ENCODE measurements at regions not wholly inside any gene's neighbourhood (a gene's known extent, or its start where the extent isn't known, plus 50 kb on each side); places are given as distances from the start of the nearest gene placed in this dataset.
"Not testable (repeated sequence)": the region's sequence is repeated elsewhere in the genome, so short reads cannot be mapped to it uniquely, and the experiment has no call there.

GRCh38 chr4:56134834-56135233, 186.1 kb downstream of the CEP135 start:
- FAIRE-seq: not testable (repeated sequence)

DNA sequence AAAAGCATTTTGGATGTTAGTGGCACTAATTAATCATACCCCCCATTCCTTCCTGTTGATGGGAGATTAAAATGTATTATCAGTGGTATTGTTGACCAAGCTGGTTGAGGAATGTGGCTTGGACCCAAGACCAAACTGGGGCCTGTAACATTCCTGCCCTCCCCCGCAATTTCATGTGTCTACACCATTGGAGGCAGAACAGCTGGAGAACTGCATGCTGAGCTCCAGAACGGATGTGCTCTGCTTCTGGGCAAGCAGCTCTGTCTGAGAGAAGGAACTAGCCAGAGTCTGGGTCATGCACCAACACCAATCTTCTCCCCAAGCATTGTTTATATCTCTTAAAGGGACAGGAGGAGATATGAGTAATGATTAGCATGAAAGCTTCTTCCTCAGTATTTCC, 185.5 kb downstream of the CEP135 start:
- FAIRE-seq: no peak

- no peak for FAIRE-seq
These were observed 184.1 kb downstream of the CEP135 start for GRCh38 chr4:56132835-56133234.

- FAIRE-seq: not testable (repeated sequence)
These were observed 183.4 kb downstream of the CEP135 start for GRCh38 chr4:56132188-56132587.

GRCh38 chr4:56130606-56131155, 181.9 kb downstream of the CEP135 start:
- peak; percentile 38 for FAIRE-seq

DNA sequence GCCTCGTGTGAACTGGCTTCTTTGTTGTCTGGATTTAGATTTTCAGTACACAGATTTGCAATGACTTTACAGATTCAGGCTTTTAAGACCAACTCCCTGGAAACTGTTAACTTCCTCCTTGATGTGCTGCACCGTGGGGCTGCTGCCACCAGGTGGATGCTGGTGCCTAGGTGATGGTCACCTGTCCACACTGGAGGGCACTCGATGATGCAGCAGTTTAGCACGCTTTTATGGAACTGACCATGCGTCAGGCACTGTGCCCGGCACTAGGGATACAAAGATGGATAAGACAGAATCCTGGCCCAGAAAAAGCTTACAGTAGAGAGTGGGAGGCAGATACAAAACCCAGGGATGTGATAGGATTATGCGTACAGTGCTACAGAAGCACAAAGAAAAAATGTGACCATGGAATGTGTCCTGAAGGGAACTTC, 180.7 kb downstream of the CEP135 start:
- no peak for FAIRE-seq

- no peak for FAIRE-seq
These were observed 179.5 kb downstream of the CEP135 start for GRCh38 chr4:56128213-56128612.

DNA sequence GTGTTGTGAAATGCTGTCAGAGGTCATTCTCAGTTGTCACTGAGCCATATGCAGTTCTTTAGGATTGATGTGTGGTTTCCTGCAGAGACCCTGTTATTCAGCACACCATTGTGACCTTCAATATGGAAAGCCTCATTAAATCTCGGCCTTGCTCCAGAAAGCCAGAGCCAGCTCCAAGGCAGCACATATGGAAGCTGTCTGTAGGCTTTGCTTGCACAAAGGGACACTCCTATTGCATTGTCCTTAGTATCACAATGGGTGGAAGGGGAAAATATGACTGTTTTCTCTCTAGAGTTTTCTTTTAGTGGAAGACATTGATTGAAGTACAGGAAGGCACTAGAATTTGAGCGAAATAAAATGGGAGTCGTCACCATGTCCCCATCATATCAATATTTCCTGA, 179.0 kb downstream of the CEP135 start:
- FAIRE-seq: no peak

DNA sequence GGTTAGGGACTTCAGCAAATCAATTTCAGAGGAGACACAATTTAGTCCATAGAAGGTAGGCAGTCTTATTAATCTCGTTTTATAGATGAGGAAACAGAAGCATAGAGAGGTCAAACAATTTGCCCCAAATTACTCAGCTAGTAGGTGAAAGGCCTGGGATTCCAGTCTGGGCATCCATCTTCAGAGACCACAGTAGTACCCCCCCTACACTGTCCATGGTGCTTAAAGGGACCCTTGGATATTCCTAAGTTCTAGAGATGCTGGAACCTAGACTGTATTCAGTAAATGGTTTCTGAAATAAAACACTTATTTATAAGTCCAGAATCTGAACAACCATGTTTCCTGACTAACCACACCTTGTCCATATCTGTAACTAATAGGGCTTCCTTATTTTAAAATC, 174.8 kb downstream of the CEP135 start:
- no peak for FAIRE-seq

GRCh38 chr4:56123051-56123450, 174.3 kb downstream of the CEP135 start:
- no peak for FAIRE-seq

GRCh38 chr4:56118845-56119244, 170.1 kb downstream of the CEP135 start:
- FAIRE-seq: no peak

DNA sequence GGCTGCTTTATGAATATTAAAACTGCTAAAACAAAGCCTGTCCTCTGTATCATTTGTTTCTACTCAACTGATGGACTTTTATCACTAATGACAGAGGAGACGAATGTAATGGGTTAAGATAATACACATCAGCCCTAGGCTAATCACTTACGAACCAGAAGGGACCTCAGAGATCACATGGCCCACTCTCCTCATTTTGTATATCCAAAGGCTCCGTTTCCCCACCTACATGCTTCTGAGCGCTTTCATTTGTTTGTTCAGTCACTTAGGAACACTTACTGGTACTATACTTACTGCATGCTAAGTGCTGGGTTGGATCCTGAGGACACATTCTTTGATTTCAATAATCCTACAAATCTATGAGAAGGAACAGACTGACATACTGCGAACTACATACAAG, 169.3 kb downstream of the CEP135 start:
- no peak for FAIRE-seq

DNA sequence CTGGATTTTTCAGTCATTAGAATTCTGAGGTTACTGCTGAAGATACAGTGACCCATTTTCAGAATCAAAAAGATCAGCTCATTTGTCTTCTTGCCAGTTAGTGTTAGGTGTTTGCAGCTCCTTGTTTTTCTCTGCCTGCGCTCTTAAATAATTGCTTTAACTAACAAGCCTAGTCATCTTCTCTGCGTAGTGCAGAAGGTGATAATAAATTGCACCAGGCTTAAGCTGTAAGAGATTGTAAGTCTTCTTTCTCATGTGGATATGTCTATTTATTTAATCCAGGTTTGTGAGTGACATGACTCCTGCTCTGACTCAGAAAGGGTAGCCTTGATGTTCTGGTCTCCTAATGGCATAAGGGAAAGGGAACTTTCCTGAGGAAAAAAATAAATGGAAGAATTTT, 167.2 kb downstream of the CEP135 start:
- FAIRE-seq: no peak

- no peak for FAIRE-seq
These were observed 163.6 kb downstream of the CEP135 start for GRCh38 chr4:56112377-56112776.

GRCh38 chr4:56106180-56107147, 157.7 kb downstream of the CEP135 start:
- peak; percentile 38 for FAIRE-seq

DNA sequence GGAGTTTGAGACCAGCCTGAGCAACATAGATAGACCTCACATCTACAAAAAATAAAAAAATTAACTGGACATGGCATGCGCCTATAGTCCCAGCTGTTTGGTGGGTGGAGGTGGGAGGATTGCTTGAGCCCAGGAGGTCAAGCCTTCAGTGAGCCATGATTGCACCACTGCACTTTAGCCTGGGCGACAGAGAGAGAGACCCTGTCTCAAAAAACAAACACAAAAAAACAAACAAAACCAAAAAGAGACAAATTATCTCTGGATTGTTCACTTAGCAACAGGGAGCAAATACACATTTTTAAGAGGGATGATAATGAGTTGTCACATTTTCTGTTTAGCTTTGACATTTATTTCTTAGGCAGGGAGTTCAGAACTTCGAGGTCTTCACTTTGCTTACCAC, 155.4 kb downstream of the CEP135 start:
- no peak for FAIRE-seq

DNA sequence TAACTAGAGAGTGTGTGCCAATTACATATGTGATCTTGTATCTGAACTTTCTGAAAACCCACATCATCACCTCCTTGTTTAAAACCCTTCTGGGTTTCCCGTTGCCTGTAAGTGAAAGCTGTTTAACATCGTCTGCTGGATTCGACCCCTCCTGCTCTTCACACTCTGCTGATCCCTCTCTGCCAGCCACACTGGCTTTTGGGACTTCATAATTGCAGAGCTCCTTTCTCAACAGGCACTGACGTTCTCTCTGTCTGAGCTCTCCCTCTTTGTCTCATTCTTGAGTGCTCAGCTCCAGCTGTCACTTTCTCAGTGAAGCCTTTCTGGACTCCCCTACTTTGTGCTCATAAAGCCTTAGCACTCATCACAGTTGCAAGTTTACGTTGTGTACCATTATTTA, 153.9 kb downstream of the CEP135 start:
- FAIRE-seq: no peak

DNA sequence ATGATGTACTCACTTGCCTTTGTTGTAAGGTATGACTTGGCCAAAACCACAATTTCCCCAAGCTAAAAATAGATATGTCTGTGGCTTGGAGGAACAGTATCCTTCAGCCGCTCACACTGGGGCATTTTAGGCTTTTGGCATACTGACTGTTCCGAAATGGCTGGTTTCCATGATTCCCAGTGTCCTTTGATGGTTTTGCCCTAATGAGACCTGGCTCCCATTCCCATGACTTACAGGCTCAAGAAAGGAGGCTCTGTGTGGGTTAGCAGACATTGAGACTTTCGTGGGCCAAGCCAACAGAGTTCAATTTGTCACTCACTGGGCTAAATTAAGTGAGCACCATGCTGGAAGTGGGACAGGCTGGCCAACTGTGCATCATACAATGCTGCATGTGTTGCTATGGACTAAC, 150.6 kb downstream of the CEP135 start:
- no peak for FAIRE-seq

DNA sequence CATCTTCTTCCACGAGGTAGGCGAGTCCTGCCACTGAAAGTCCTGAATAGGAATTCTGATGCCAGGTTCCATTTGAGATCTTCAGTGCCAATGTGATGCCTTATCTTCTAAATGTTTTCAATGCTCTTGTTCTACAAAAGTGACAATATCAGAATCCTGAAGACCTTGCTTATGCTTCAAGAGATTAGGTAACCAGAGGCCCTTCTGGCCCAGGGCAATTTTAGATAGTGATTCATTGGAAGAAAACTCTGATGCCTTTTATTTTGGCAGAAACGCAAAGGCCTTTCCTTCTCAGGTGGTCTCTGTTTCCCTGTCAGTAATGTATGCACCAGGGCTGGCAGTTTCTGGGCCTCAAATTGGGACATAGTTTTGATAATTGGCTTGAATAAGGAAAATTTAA, 144.8 kb downstream of the CEP135 start:
- FAIRE-seq: no peak

DNA sequence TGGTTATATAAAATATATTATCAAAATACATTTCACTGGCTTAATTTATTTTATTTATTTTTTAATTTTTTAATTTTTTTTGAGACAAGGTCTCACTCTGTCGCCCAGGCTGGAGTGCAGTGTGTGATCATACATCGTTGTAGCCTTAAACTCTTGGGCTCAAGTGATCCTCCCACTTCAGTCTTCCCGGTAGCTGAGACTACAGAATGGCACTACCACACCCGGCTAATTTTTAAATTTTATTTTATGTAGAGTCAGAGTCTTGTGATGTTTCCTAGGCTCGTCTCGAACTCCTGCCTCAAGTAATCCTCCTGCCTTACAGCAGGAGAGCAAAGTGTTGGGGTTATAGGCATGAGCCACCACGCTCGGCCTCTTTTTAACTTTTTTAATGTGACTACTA, 143.8 kb downstream of the CEP135 start:
- no peak for FAIRE-seq

- FAIRE-seq: no peak
These were observed 137.8 kb downstream of the CEP135 start for GRCh38 chr4:56086561-56086960.

DNA sequence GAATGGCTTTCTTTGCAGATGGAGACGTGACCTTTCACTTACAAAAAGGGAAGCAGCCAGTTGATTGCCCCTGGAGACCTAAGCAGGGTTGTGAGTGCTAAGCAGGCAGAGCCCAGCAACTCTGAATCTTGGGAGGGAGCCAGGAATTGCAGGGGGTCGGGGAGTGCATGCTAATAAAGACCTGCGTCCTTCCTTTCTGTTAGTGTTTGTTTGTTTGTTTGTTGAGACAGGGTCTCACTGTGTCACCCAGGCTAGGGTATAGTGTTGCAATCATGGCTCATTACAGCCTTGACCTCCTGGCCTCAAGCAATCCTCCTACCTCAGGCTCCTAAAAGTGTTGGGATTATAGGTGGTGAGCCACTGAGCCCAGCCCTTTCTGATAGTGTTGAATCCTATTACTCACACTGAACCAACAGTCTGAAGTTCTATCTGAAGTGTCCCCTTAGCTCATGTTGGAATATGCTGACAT, 137.4 kb downstream of the CEP135 start:
- no peak for FAIRE-seq

DNA sequence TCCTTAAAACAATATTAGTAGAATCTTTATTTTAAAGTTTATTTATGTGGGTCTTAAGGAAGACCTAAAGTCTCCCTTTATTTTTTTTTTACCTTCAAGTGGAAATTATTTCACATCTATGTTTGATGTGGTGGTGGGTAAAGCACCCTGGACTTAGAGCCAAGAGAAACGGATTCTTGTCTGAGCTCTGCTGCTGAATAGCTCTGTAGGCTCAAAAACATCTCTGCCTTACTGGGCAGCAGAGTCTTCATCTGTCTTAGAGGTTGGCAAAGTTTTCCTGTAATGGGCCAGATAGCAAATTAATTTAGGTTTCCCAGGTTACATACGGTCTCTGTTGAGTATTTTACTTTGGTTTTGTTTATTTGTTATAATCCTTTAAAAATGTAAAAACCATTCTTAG, 136.5 kb downstream of the CEP135 start:
- no peak for FAIRE-seq

- FAIRE-seq: no peak
These were observed 136.1 kb downstream of the CEP135 start for GRCh38 chr4:56084851-56085250.
